H1 (cell line): ENCODE measurements at regions not wholly inside any gene's neighbourhood (a gene's known extent, or its start where the extent isn't known, plus 50 kb on each side); places are given as distances from the start of the nearest gene placed in this dataset.

ENCODE experiments used
- CTCF ChIA-PET: fragments of 300-600 bp; sonication (Branson Sonifier 250); formaldehyde crosslinking; loops from one replicate; lab custom pipeline; 2021; ENCODE audit not compliant: partially characterized antibody; lab: Charles Lee
- POLR2A ChIA-PET: fragments of 300-600 bp; sonication (Branson Sonifier 250); formaldehyde crosslinking; loops from one replicate; lab custom pipeline; 2021; ENCODE audit warnings: inconsistent platforms; ENCODE audit not compliant: partially characterized antibody; lab: Charles Lee
- DNase-seq, 2 experiments: peaks; one replicate each; pipeline versions ENCODE4 v3.0.0 to v3.0.0-alpha.2; 2010 to 2022; ENCODE audit warnings: low spot score in 2 of 2, low read depth in 1 of 2, mixed read lengths in 1 of 2
- FAIRE-seq: peaks from 2 replicates; lab custom pipeline; 2011; peaks lifted over from hg19 to GRCh38; lab: Jason Lieb, UNC
- H2AFZ ChIP-seq: 2 replicates; pipeline ENCODE4 v1.8.1; 2012; ENCODE audit warnings: low read length, inconsistent platforms
- H2AK5ac ChIP-seq: 2 replicates; pipeline ENCODE4 v1.6.1; 2013; ENCODE audit warnings: low read depth, low read length
- H2BK120ac ChIP-seq: replicated peaks from 2 replicates; pipeline ENCODE3; 2013; ENCODE audit warnings: low read depth, low read length, inconsistent platforms
- H2BK12ac ChIP-seq: 2 replicates; pipeline ENCODE4 v1.6.1; 2013; ENCODE audit warnings: low read depth, low read length
- H2BK15ac ChIP-seq: 2 replicates; pipeline ENCODE4 v1.6.1; 2013; ENCODE audit warnings: low read length
- H2BK20ac ChIP-seq: 2 replicates; pipeline ENCODE4 v1.6.1; 2013; ENCODE audit warnings: low read length
- H2BK5ac ChIP-seq: 2 replicates; pipeline ENCODE4 v1.6.1; 2013; ENCODE audit warnings: low read depth, low read length
- H3K14ac ChIP-seq: 2 replicates; pipeline ENCODE4 v1.6.1; 2013; ENCODE audit warnings: inconsistent platforms; ENCODE audit not compliant: insufficient read length
- H3K18ac ChIP-seq: 2 replicates; pipeline ENCODE4 v1.6.1; 2013; ENCODE audit warnings: low read length; ENCODE audit errors: extremely low read depth
- H3K23ac ChIP-seq: 2 replicates; pipeline ENCODE4 v1.6.1; 2013; ENCODE audit warnings: inconsistent platforms; ENCODE audit not compliant: insufficient read length
- H3K23me2 ChIP-seq: 2 replicates; pipeline ENCODE4 v1.6.1; 2013; ENCODE audit warnings: low read depth, low read length
- H3K27ac ChIP-seq: 2 replicates; pipeline ENCODE4 v1.6.1; 2011; ENCODE audit warnings: low read depth, low read length, inconsistent platforms
- H3K27me3 ChIP-seq, 4 experiments: replicated peaks in 1 of 4; 1 replicate in 1 of 4; 2 replicates in 3 of 4; pipeline versions ENCODE4 v1.6.1 to v1.8.1; 2011 to 2013; ENCODE audit warnings: low read length in 3 of 4, mild to moderate bottlenecking in 3 of 4, inconsistent platforms in 2 of 4, mixed read lengths in 2 of 4, moderate library complexity in 1 of 4; ENCODE audit not compliant: control insufficient read depth in 3 of 4, insufficient read depth in 3 of 4; ENCODE audit errors: extremely low read depth in 1 of 4
- H3K36me3 ChIP-seq, 4 experiments: 2 replicates each; pipeline versions ENCODE4 v1.6.1 to v1.8.1; 2011 to 2013; ENCODE audit warnings: mild to moderate bottlenecking in 4 of 4, low read length in 3 of 4, moderate library complexity in 2 of 4, control low read depth in 1 of 4, inconsistent platforms in 1 of 4; ENCODE audit not compliant: insufficient read depth in 4 of 4, control insufficient read depth in 2 of 4
- H3K4ac ChIP-seq: replicated peaks from 2 replicates; pipeline ENCODE3; 2013; ENCODE audit warnings: low read length, low read depth, mixed read lengths, inconsistent platforms; ENCODE audit not compliant: insufficient read length
- H3K4me1 ChIP-seq, 4 experiments: replicated peaks in 1 of 4; 1 replicate in 1 of 4; 2 replicates in 3 of 4; pipeline versions ENCODE4 v1.6.1 to v1.8.1; 2011 to 2013; ENCODE audit warnings: low read length in 3 of 4, inconsistent platforms in 2 of 4, mixed read lengths in 1 of 4; ENCODE audit not compliant: insufficient read depth in 4 of 4, control insufficient read depth in 3 of 4
- H3K4me2 ChIP-seq, 2 experiments: 2 replicates each; pipeline versions ENCODE4 v1.6.1 to v1.8.1; 2011 to 2013; ENCODE audit warnings: low read depth in 2 of 2, low read length in 2 of 2, control low read depth in 1 of 2, inconsistent platforms in 1 of 2, mild to moderate bottlenecking in 1 of 2; ENCODE audit not compliant: insufficient read depth in 1 of 2
- H3K4me3 ChIP-seq, 4 experiments: fragments of 200-600, 300-600 bp in 1 of 4; sonication (generic), shearing (Covaris generic), sonication (Bioruptor Twin) in 1 of 4; 2 replicates each; pipeline versions ENCODE4 v1.5.1 to v1.8.1; 2011 to 2016; ENCODE audit warnings: low read length in 4 of 4, low read depth in 3 of 4, control low read depth in 2 of 4, inconsistent platforms in 2 of 4, mild to moderate bottlenecking in 2 of 4, mixed read lengths in 1 of 4, moderate library complexity in 1 of 4; ENCODE audit not compliant: insufficient read depth in 2 of 4; ENCODE audit errors: extremely low read depth in 1 of 4
- H3K56ac ChIP-seq: replicated peaks from 2 replicates; pipeline ENCODE3; 2013; ENCODE audit warnings: low read depth, mild to moderate bottlenecking, mixed read lengths, low read length, inconsistent platforms; ENCODE audit not compliant: insufficient read length
- H3K79me1 ChIP-seq: 2 replicates; pipeline ENCODE4 v1.6.1; 2013; ENCODE audit warnings: low read depth, low read length, control low read depth
- H3K79me2 ChIP-seq, 2 experiments: 2 replicates each; pipeline versions ENCODE4 v1.6.1 to v1.8.1; 2012 to 2013; ENCODE audit warnings: low read length in 2 of 2, mild to moderate bottlenecking in 2 of 2, inconsistent platforms in 1 of 2; ENCODE audit not compliant: insufficient read depth in 2 of 2, control insufficient read depth in 1 of 2
- H3K9ac ChIP-seq, 4 experiments: replicated peaks in 1 of 4; 1 replicate in 1 of 4; 2 replicates in 3 of 4; pipeline versions ENCODE4 v1.6.1 to v1.8.1; 2011 to 2013; ENCODE audit warnings: low read depth in 3 of 4, low read length in 3 of 4, control low read depth in 2 of 4, mild to moderate bottlenecking in 2 of 4, moderate library complexity in 2 of 4, inconsistent platforms in 1 of 4; ENCODE audit errors: extremely low read depth in 1 of 4
- H3K9me3 ChIP-seq, 2 experiments: 2 replicates each; pipeline versions ENCODE4 v1.6.1 to v1.8.1; 2012 to 2013; ENCODE audit warnings: mild to moderate bottlenecking in 2 of 2, moderate library complexity in 2 of 2, control low read depth in 1 of 2, inconsistent platforms in 1 of 2, low read depth in 1 of 2, low read length in 1 of 2, mixed read lengths in 1 of 2; ENCODE audit not compliant: insufficient read depth in 2 of 2
- H4K20me1 ChIP-seq, 2 experiments: replicated peaks in 1 of 2; 2 replicates each; pipeline versions ENCODE3 to v1.8.1; 2011 to 2013; ENCODE audit warnings: inconsistent platforms in 2 of 2, low read length in 2 of 2, mild to moderate bottlenecking in 1 of 2; ENCODE audit not compliant: insufficient read depth in 2 of 2, control insufficient read depth in 1 of 2
- H4K5ac ChIP-seq: 2 replicates; pipeline ENCODE4 v1.6.1; 2013; ENCODE audit warnings: low read length, low read depth, mixed read lengths, inconsistent platforms; ENCODE audit not compliant: insufficient read length
- H4K8ac ChIP-seq: 2 replicates; pipeline ENCODE4 v1.8.0; 2013; ENCODE audit warnings: mild to moderate bottlenecking, moderate library complexity, low read length, inconsistent platforms; ENCODE audit not compliant: insufficient read depth; ENCODE audit errors: extremely low read depth
- H4K91ac ChIP-seq: replicated peaks from 2 replicates; pipeline ENCODE3; 2013; ENCODE audit warnings: low read length, mixed read lengths, inconsistent platforms; ENCODE audit not compliant: insufficient read length
- CBX8 ChIP-seq: fragments of 300-800, 300-1000 bp; sonication (generic); IDR thresholded peaks from 2 replicates; pipeline ENCODE4 v1.7.1; 2016; ENCODE audit warnings: low read depth, low read length, borderline replicate concordance
- CHD1 ChIP-seq: IDR thresholded peaks from 2 replicates; pipeline ENCODE4 v1.6.1; 2012; ENCODE audit warnings: low read depth, low read length, improper control_type of control experiment
- EP300 ChIP-seq, 2 experiments: IDR thresholded peaks; 1 replicate in 1 of 2; 2 replicates in 1 of 2; pipeline ENCODE4 v1.6.1; 2011 to 2012; ENCODE audit warnings: low read depth in 2 of 2, low read length in 2 of 2, mild to moderate bottlenecking in 2 of 2, borderline replicate concordance in 1 of 2, inconsistent platforms in 1 of 2, moderate library complexity in 1 of 2
- EZH2 ChIP-seq: fragments of 200-600 bp; sonication (generic); IDR thresholded peaks from 2 replicates; pipeline ENCODE4 v1.7.1; 2012; ENCODE audit warnings: low read depth, mild to moderate bottlenecking, moderate library complexity, low read length, inconsistent platforms; ENCODE audit not compliant: severe bottlenecking
- KDM5A ChIP-seq: fragments of 200-600 bp; IDR thresholded peaks from 2 replicates; pipeline ENCODE4 v1.7.1; 2012; ENCODE audit warnings: mild to moderate bottlenecking, low read length, inconsistent platforms, mixed read lengths
- POLR2AphosphoS5 ChIP-seq: IDR thresholded peaks from 2 replicates; pipeline ENCODE4 v1.6.1; 2011; ENCODE audit warnings: low read depth, low read length
- RBBP5 ChIP-seq: IDR thresholded peaks from 2 replicates; pipeline ENCODE4 v1.7.1; 2012; ENCODE audit warnings: low read depth, mild to moderate bottlenecking, inconsistent platforms, low read length, moderate library complexity, borderline replicate concordance
- SAP30 ChIP-seq: fragments of 300-600 bp; sonication (generic); IDR thresholded peaks from 2 replicates; pipeline ENCODE4 v1.7.1; 2012; ENCODE audit warnings: low read length, moderate library complexity, mild to moderate bottlenecking, inconsistent platforms; ENCODE audit not compliant: insufficient read depth, insufficient replicate concordance
- SIN3A ChIP-seq, 2 experiments: IDR thresholded peaks in 1 of 2; conservative IDR thresholded peaks in 1 of 2; 2 replicates each; pipeline ENCODE4 v1.6.1; 2011 to 2012; ENCODE audit warnings: low read length in 2 of 2, improper control_type of control experiment in 1 of 2, low read depth in 1 of 2, mild to moderate bottlenecking in 1 of 2
- SP4 ChIP-seq: IDR thresholded peaks from 2 replicates; pipeline ENCODE4 v1.6.1; 2012; ENCODE audit warnings: low read length, inconsistent platforms
- SUZ12 ChIP-seq: fragments of 200-600 bp; sonication (generic); IDR thresholded peaks from 2 replicates; pipeline ENCODE4 v1.6.1; 2012; ENCODE audit warnings: mild to moderate bottlenecking, inconsistent platforms, low read length, moderate library complexity, mixed read lengths
- USF2 ChIP-seq: IDR thresholded peaks from 2 replicates; pipeline ENCODE4 v1.6.1; 2011; ENCODE audit warnings: low read length, improper control_type of control experiment
- WGBS, 2 experiments: shearing (Covaris generic) in 1 of 2; methylation state at CpG; one replicate each; pipeline versions ENCODE4 v1.1.6 to v1.1.7; 2013 to 2015; ENCODE audit warnings: low lambda C conversion rate in 2 of 2, mixed read lengths in 2 of 2, inconsistent platforms in 1 of 2, low coverage in 1 of 2, missing lambda C conversion rate in 1 of 2; ENCODE audit not compliant: insufficient replicate concordance in 2 of 2, insufficient coverage in 1 of 2, insufficient read length in 1 of 2; ENCODE audit errors: extremely low coverage in 1 of 2, missing lambda C conversion rate in 1 of 2; 5-methylcytosine and 5-hydroxymethylcytosine counted together

- H3K18ac ChIP-seq = no peak overlapping the region
- H3K9me3 ChIP-seq = no peaks in the 10 kb centered on the region
- H3K23me2 ChIP-seq = no peaks in the 10 kb centered on the region
- no peak overlapping the region for H2BK120ac ChIP-seq
- no peak overlapping the region for H3K4me2 ChIP-seq
- H2AK5ac ChIP-seq = no peak overlapping the region
- no peak overlapping the region for H3K14ac ChIP-seq
- FAIRE-seq = no peak
- no peak overlapping the region for H3K27ac ChIP-seq
- no peak overlapping the region for H2BK20ac ChIP-seq
- H3K56ac ChIP-seq = no peak overlapping the region
- H3K4me1 ChIP-seq = no peaks in the 10 kb centered on the region; a peak in 1 of 7 replicates
- WGBS, 2 experiments = 97% methylated on average over 4 of the region's 4 CpGs; no CpG with 5 or more reads in 1 of the 2 experiments
- no peak overlapping the region for H3K4me3 ChIP-seq
- H2AFZ ChIP-seq = 0 out of 2 replicates have a peak overlapping the region, but pooled peaks have one; percentile 65
- H4K8ac ChIP-seq = no peak overlapping the region
- H2BK12ac ChIP-seq = no peak overlapping the region
- H4K91ac ChIP-seq = no peak overlapping the region
- TF ChIP-seq SP4 (no peak), RBBP5 (no peak), SAP30 (no peak), SIN3A (conservative IDR thresholded peaks at IDR 0.05 in 1 of 2, IDR thresholded peaks at IDR 0.05 in 1 of 2; ENCODE audit: low read depth in 1 of 2, low read length in 2 of 2) (no peak), POLR2AphosphoS5 (no peak), CBX8 (no peak), EP300 (IDR thresholded peaks at IDR 0.05; ENCODE audit: borderline replicate concordance in 1 of 2, low read depth in 2 of 2, low read length in 2 of 2) (no peak), EZH2 (no peak), SUZ12 (no peak), KDM5A (no peak), USF2 (no peak), CHD1 (no peak)
- no peak for DNase-seq
- H3K4ac ChIP-seq = no peak overlapping the region
- H4K20me1 ChIP-seq = no peaks in the 10 kb centered on the region
- no peaks in the 10 kb centered on the region for H3K36me3 ChIP-seq
- H3K23ac ChIP-seq = no peak overlapping the region
- no peaks in the 10 kb centered on the region for H3K79me1 ChIP-seq
- H3K27me3 ChIP-seq = no peaks in the 10 kb centered on the region
- no peak overlapping the region for H4K5ac ChIP-seq
- H2BK5ac ChIP-seq = no peak overlapping the region
- ChIA-PET CTCF (interaction anchor here (0.6 to 0.7 kb wide), 2 partner anchors 170 to 502 kb away, joined by 3 to 4 read pairs; no protein-coding TSS in a partner anchor), POLR2A (no interaction called here)
- no peaks in the 10 kb centered on the region for H3K79me2 ChIP-seq
- no peak overlapping the region for H2BK15ac ChIP-seq
- no peak overlapping the region for H3K9ac ChIP-seq
These were observed 1466.3 kb downstream of the PCDH9 start for GRCh38 chr13:65763811-65764210.
